ENCODE measurements at regions not wholly inside any gene's neighbourhood (a gene's known extent, or its start where the extent isn't known, plus 50 kb on each side); places are given as distances from the start of the nearest gene placed in this dataset.
"Not testable (repeated sequence)": the region's sequence is repeated elsewhere in the genome, so short reads cannot be mapped to it uniquely, and the experiment has no call there.

DNA sequence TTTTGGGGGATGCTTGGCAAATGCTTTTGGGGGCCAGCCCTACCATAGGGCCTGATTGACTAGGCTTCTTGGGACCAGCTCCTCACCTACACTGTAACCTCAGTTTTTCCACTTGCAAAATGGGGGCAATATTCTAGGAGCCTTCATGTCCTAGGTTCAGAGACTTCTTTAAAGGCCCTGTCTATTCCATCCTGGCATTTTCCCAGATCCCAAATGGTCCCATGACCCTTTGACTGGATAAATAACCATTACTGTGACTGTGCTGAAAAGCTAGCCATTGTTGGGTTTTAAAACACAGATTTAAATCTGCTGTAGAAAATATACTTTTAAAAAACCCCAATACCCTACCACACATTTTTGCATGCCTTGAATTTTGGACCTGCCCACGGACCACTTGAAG is 149.8 kb downstream of the EFNB1 start:
- DNase-seq = no peak
- peaks cover 8% of the 10 kb centered on the region for H3K9me3 Mint-ChIP-seq
- CTCF ChIA-PET = no interaction called here
- peaks cover 1% of the 10 kb centered on the region for H3K4me1 Mint-ChIP-seq (ENCODE audit: low read depth)
- POLR2A ChIA-PET = no interaction called here
- H3K36me3 Mint-ChIP-seq = no peaks in the 10 kb centered on the region
- no peak overlapping the region for H3K4me3 Mint-ChIP-seq
- no peak overlapping the region for H3K27ac Mint-ChIP-seq
- no peaks in the 10 kb centered on the region for H3K27me3 Mint-ChIP-seq
- intact Hi-C loops (cut with micrococcal nuclease) = no loop called here

GRCh38 chrX:68978255-68978654 is 149.4 kb downstream of the EFNB1 start:
- Mint-ChIP-seq H3K9me3 (peaks cover 8% of the 10 kb centered on the region), H3K4me3 (no peak overlapping the region), H3K36me3 (no peaks in the 10 kb centered on the region), H3K4me1 (ENCODE audit: low read depth) (peaks cover 1% of the 10 kb centered on the region), H3K27ac (no peak overlapping the region), H3K27me3 (no peaks in the 10 kb centered on the region)
- ChIA-PET CTCF (no interaction called here), POLR2A (no interaction called here)
- DNase-seq = no peak
- intact Hi-C loops (cut with micrococcal nuclease) = no loop called here

DNA sequence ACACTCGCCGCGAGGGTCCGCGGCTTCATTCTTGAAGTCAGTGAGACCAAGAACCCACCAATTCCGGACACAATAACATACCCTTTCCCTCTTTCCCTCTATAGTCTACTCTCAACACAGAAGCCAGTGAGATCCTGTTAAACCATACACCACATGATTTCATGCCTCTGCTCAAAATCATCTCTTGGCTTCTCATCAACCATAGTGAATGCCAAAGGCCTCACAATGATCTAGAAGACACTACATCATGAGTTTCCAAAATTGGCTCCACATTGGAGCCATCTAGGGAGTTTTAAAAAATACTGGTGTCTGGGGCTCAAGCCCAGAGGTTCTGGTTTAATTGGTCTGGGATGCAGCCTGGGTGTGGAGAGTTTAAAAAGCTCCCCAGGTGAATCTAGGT is 124.5 kb downstream of the EFNB1 start:
- ChIA-PET CTCF (no interaction called here), POLR2A (no interaction called here)
- Mint-ChIP-seq H3K4me1 (ENCODE audit: low read depth) (no peaks in the 10 kb centered on the region), H3K36me3 (no peaks in the 10 kb centered on the region), H3K27me3 (peaks cover 12% of the 10 kb centered on the region), H3K27ac (no peak overlapping the region), H3K4me3 (no peak overlapping the region), H3K9me3 (peaks cover 4% of the 10 kb centered on the region)
- intact Hi-C loops (cut with micrococcal nuclease) = no loop called here
- DNase-seq = no peak

GRCh38 chrX:68951942-68952619 is 123.3 kb downstream of the EFNB1 start:
- POLR2A ChIA-PET; H3K4me1 Mint-ChIP-seq (ENCODE audit: low read depth); intact Hi-C loops (cut with micrococcal nuclease); CTCF ChIA-PET; H3K36me3 Mint-ChIP-seq; H3K9me3 Mint-ChIP-seq; DNase-seq; H3K27ac Mint-ChIP-seq; H3K4me3 Mint-ChIP-seq: not testable (repeated sequence)
- peaks cover 12% of the 10 kb centered on the region for H3K27me3 Mint-ChIP-seq

DNA sequence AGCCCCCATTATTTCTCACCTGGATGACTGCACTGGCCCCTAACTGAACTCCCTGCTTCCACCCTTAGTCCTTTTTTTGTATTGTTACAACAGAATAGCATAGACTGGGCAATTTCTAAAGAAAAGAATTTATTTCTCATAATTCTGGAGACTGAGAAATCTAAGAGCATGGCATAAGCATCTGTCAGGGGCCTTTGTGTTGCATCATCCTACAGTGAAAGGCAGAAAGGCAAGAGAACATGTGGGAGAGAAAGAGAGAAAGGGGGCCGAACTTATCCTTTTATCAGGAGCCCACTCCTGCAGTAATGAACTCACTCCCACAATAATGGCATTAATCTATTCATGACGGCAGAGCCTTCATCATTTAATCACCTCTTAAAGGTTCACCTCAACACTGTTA is 122.1 kb downstream of the EFNB1 start:
- Mint-ChIP-seq H3K4me3 (no peak overlapping the region), H3K36me3 (no peaks in the 10 kb centered on the region), H3K9me3 (peaks cover 4% of the 10 kb centered on the region), H3K27me3 (peaks cover 11% of the 10 kb centered on the region), H3K27ac (no peak overlapping the region), H3K4me1 (ENCODE audit: low read depth) (no peaks in the 10 kb centered on the region)
- CTCF ChIA-PET = no interaction called here
- no peak for DNase-seq
- POLR2A ChIA-PET = no interaction called here
- intact Hi-C loops (cut with micrococcal nuclease) = no loop called here

DNA sequence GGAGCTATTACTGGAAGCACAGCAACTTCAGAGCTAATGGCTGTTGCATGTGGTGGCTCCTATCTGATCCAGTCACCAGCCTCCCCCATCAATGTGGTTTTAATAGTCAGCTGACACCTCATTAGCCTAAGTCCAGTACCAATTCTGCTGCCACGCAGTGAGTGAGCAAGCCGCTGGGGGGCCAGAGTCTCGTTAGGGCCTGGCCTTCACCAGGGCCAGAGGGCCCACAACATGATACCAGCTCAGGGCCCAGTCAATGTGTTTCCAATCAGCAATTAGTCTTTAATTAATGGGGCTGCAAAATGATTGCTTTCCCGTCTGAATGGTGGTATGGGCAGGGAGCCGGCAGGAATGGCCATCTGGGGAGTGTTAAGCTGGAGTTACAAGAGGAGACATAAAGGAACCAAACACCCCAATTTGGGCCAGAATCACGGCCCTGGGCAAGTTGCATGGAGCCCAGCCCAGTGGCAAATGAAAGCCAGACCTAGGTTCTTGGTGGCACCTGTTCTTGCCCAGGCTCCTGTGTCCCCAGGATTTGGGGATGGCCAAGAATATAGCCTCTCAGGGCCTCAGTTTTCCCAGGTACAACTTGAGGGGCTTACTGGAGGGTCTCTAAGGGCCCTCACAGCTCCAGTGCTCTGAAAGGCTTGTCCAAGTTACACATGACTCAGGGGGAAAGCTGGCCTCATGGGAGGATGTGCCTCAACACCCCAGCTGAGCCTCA is 119.2 kb downstream of the EFNB1 start:
- Mint-ChIP-seq H3K27me3 (peaks cover 2% of the 10 kb centered on the region), H3K36me3 (no peaks in the 10 kb centered on the region), H3K4me3 (no peak overlapping the region), H3K4me1 (ENCODE audit: low read depth) (no peaks in the 10 kb centered on the region), H3K27ac (no peak overlapping the region), H3K9me3 (no peaks in the 10 kb centered on the region)
- DNase-seq = no peak
- ChIA-PET CTCF (no interaction called here), POLR2A (no interaction called here)
- intact Hi-C loops (cut with micrococcal nuclease) = no loop called here

DNA sequence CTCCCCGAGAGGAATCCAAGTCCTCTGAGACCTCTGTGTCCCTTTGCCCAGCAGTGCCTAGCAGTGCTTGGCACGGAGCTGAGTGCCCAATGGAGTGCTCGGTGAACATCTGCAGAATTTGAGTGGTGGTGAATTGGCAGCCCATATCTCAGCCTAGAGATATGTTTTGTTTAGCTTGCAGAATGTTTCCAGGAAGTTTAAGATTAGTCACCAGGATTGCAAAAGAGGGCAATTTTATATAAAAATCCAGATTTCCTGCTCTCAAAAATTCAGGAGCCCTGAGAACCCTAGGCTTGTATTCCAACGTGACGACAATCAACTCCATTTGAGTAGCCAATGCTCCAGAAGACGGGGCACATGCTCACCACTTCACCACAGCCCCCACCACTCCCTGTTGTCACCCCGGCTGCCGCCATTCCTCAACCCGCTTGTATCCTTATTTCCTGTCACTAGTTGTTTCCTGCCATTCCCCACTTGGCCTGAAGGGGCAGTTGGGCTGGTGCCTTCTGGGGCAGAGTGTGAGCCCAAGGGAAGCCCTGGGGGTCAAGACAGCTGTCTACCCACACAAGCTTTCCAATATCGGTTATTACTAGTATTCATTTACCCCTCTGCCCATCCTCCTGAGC is 116.9 kb downstream of the EFNB1 start:
- H3K9me3 Mint-ChIP-seq = no peaks in the 10 kb centered on the region
- DNase-seq = no peak
- H3K27ac Mint-ChIP-seq = no peak overlapping the region
- H3K27me3 Mint-ChIP-seq = no peaks in the 10 kb centered on the region
- H3K4me1 Mint-ChIP-seq (ENCODE audit: low read depth) = no peaks in the 10 kb centered on the region
- intact Hi-C loops (cut with micrococcal nuclease) = no loop called here
- CTCF ChIA-PET = no interaction called here
- no peaks in the 10 kb centered on the region for H3K36me3 Mint-ChIP-seq
- POLR2A ChIA-PET = no interaction called here
- no peak overlapping the region for H3K4me3 Mint-ChIP-seq

DNA sequence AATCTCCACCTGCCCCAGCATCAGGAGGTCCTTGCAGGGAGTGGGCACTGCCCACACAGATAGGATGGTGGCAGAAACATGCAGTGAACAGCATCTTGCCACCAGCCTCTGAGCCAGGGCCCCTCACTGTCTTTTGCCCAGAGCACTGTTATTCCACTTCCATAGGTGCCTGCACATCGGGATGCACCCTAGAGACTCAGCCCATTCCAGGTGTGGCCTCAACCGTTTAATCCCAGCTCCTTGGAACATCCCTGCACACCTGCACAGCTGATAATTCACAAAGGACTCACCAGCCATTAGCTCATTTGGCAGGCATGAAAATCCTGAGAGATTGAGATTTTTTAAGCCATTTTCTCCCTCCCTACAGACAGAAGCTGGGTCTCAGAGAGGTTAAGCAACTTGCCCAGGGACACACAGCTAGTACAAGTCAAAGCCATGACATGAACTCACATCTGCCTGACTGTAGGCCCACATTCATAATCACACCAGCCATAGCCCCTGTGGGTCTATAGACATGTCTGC is 116.3 kb downstream of the EFNB1 start:
- intact Hi-C loops (cut with micrococcal nuclease) = no loop called here
- Mint-ChIP-seq H3K9me3 (no peaks in the 10 kb centered on the region), H3K27ac (no peak overlapping the region), H3K36me3 (no peaks in the 10 kb centered on the region), H3K4me3 (no peak overlapping the region), H3K4me1 (ENCODE audit: low read depth) (no peaks in the 10 kb centered on the region), H3K27me3 (no peaks in the 10 kb centered on the region)
- POLR2A ChIA-PET = no interaction called here
- no peak for DNase-seq
- CTCF ChIA-PET = no interaction called here

- ChIA-PET POLR2A (no interaction called here), CTCF (no interaction called here)
- intact Hi-C loops (cut with micrococcal nuclease) = no loop called here
- no peaks in the 10 kb centered on the region for H3K4me1 Mint-ChIP-seq (ENCODE audit: low read depth)
- no peaks in the 10 kb centered on the region for H3K27me3 Mint-ChIP-seq
- no peak overlapping the region for H3K27ac Mint-ChIP-seq
- no peaks in the 10 kb centered on the region for H3K36me3 Mint-ChIP-seq
- H3K9me3 Mint-ChIP-seq = no peaks in the 10 kb centered on the region
- DNase-seq = no peak
- H3K4me3 Mint-ChIP-seq = no peak overlapping the region
Measured at GRCh38 chrX:68944211-68944610, 115.4 kb downstream of the EFNB1 start.

DNA sequence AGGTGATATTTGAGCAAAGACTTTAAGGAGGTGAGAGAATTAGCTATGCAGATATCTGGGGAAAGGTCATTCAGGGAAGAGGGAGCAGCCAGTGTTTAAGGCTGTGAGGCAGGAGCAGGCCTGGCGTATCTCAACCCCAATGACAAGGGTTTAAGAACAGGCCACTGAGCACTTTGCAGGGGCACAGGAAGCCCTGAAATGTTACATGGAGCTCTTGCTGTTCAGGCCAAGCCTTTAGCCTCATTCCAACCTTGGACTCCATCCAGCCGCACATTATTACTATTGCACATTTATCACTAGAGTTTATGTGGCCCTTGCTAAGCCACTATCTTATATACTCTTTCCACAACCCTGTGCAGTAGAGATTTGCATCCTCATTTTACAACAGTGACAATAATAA is 114.0 kb downstream of the EFNB1 start:
- no peaks in the 10 kb centered on the region for H3K36me3 Mint-ChIP-seq
- no peaks in the 10 kb centered on the region for H3K9me3 Mint-ChIP-seq
- no peaks in the 10 kb centered on the region for H3K27me3 Mint-ChIP-seq
- no peaks in the 10 kb centered on the region for H3K4me1 Mint-ChIP-seq (ENCODE audit: low read depth)
- DNase-seq = no peak
- ChIA-PET CTCF (interaction anchor here (0.6 kb wide), 1 partner anchor 91 kb away, joined by 3 read pairs; no protein-coding TSS in a partner anchor), POLR2A (no interaction called here)
- intact Hi-C loops (cut with micrococcal nuclease) = no loop called here
- no peak overlapping the region for H3K27ac Mint-ChIP-seq
- no peak overlapping the region for H3K4me3 Mint-ChIP-seq

GRCh38 chrX:68942104-68942503 is 113.3 kb downstream of the EFNB1 start:
- no peaks in the 10 kb centered on the region for H3K9me3 Mint-ChIP-seq
- ChIA-PET CTCF (interaction anchor here (0.6 kb wide), 1 partner anchor 90 kb away, joined by 3 read pairs; no protein-coding TSS in a partner anchor), POLR2A (no interaction called here)
- no peaks in the 10 kb centered on the region for H3K27me3 Mint-ChIP-seq
- no peak overlapping the region for H3K27ac Mint-ChIP-seq
- no peak for DNase-seq
- H3K4me1 Mint-ChIP-seq (ENCODE audit: low read depth) = no peaks in the 10 kb centered on the region
- intact Hi-C loops (cut with micrococcal nuclease) = no loop called here
- no peak overlapping the region for H3K4me3 Mint-ChIP-seq
- H3K36me3 Mint-ChIP-seq = no peaks in the 10 kb centered on the region

DNA sequence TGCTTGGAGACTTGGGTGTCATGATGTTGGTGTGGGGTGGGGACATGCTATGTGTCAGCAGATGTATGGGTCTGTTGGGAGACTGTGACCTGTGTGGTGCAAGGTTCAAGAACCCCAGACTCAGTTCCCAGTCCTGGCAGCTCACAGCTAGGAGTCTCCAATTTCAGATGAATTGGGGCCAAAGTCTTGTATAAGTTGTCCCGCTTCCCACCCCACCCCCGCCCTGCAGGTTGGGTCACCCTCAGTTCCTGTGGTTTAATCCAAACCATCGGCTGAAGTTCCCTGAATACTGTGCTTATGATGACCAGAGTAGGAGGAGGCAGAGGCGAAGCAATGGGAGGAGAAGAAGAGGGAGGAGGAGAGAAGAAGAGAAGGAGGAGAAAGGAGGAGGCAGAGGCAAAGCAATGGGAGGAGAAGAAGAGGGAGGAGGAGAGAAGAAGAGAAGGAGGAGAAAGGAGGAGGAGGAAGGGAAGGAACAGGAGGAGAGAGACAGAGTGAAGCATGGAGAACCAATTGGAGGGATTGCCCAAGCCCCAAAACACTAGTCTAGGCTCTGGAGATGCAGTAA is 112.6 kb downstream of the EFNB1 start:
- Mint-ChIP-seq H3K4me3 (no peak overlapping the region), H3K36me3 (no peaks in the 10 kb centered on the region), H3K4me1 (ENCODE audit: low read depth) (no peaks in the 10 kb centered on the region), H3K9me3 (no peaks in the 10 kb centered on the region), H3K27me3 (no peaks in the 10 kb centered on the region), H3K27ac (no peak overlapping the region)
- CTCF ChIA-PET = no interaction called here
- no peak for DNase-seq
- POLR2A ChIA-PET = no interaction called here
- intact Hi-C loops (cut with micrococcal nuclease) = no loop called here
